ENCODE measurements at regions not wholly inside any gene's neighbourhood (a gene's known extent, or its start where the extent isn't known, plus 50 kb on each side); places are given as distances from the start of the nearest gene placed in this dataset.

- TF ChIP-seq YY1 (IDR thresholded peaks at IDR 0.05; ENCODE audit: insufficient read depth, insufficient read length) (no peak), ZNF274 (IDR thresholded peaks at IDR 0.05; ENCODE audit: low read depth, low read length) (no peak), SUZ12 (IDR thresholded peaks at IDR 0.05; ENCODE audit: extremely low read depth, insufficient read depth, insufficient read length) (no peak)
Observed at GRCh38 chr20:50459124-50459918, 50.9 kb upstream of the PTPN1 start.

Measured in NT2/D1 (cell line).